SK-N-SH treated with all-trans-retinoic acid at 6 μM for 48 hours (cell line): ENCODE measurements at regions not wholly inside any gene's neighbourhood (a gene's known extent, or its start where the extent isn't known, plus 50 kb on each side); places are given as distances from the start of the nearest gene placed in this dataset.

ENCODE experiments used
- ATAC-seq: fragments of 200-7000 bp; cut with Tn5 transposase; 3 replicates; pipeline ENCODE4 v1.9.1; 2020; ENCODE audit warnings: mild to moderate bottlenecking, moderate library complexity
- ARNTL ChIP-seq: fragments of 450-650 bp; formaldehyde crosslinking; IDR thresholded peaks from 2 replicates; pipeline ENCODE4 v1.5.0; 2020; ENCODE audit warnings: low read depth, mild to moderate bottlenecking, moderate library complexity, borderline replicate concordance
- CSDC2 ChIP-seq: fragments of 250-450 bp; sonication (Bioruptor Pico); IDR thresholded peaks from 2 replicates; pipeline ENCODE4 v1.5.0; 2020; ENCODE audit warnings: mild to moderate bottlenecking, moderate library complexity
- ESRRG ChIP-seq: fragments of 250-450 bp; sonication (Bioruptor Pico); IDR thresholded peaks from 2 replicates; pipeline ENCODE4 v1.6.1; 2021; ENCODE audit warnings: mild to moderate bottlenecking
- ISL1 ChIP-seq: fragments of 250-450 bp; sonication (Bioruptor Pico); IDR thresholded peaks from 2 replicates; pipeline ENCODE4 v2.1.2; 2022; ENCODE audit warnings: mild to moderate bottlenecking, moderate library complexity
- PPARA ChIP-seq: fragments of 250-450 bp; sonication (Bioruptor Pico); IDR thresholded peaks from 2 replicates; pipeline ENCODE4 v1.5.0; 2020; ENCODE audit warnings: mild to moderate bottlenecking, borderline replicate concordance
- RARB ChIP-seq: fragments of 250-450 bp; sonication (Bioruptor Pico); IDR thresholded peaks from 2 replicates; pipeline ENCODE4 v1.8.0; 2021; ENCODE audit warnings: mild to moderate bottlenecking, moderate library complexity
- TOX ChIP-seq: fragments of 250-450 bp; sonication (Bioruptor Pico); IDR thresholded peaks from 2 replicates; pipeline ENCODE4 v1.8.0; 2021; ENCODE audit warnings: mild to moderate bottlenecking, moderate library complexity, borderline replicate concordance
- ZC3H10 ChIP-seq: fragments of 250-450 bp; sonication (Bioruptor Pico); IDR thresholded peaks from 2 replicates; pipeline ENCODE4 v1.5.1; 2021; ENCODE audit warnings: mild to moderate bottlenecking, moderate library complexity
- ZFP30 ChIP-seq: fragments of 450-650 bp; formaldehyde crosslinking; IDR thresholded peaks from 2 replicates; pipeline ENCODE4 v1.5.0; 2022; ENCODE audit warnings: mild to moderate bottlenecking, moderate library complexity
- ZNF565 ChIP-seq: fragments of 450-650 bp; formaldehyde crosslinking; conservative IDR thresholded peaks from 2 replicates; pipeline ENCODE4 v1.5.0; 2020; ENCODE audit warnings: low read depth, mild to moderate bottlenecking, moderate library complexity
- ZNF8 ChIP-seq: fragments of 450-650 bp; formaldehyde crosslinking; IDR thresholded peaks from 2 replicates; pipeline ENCODE4 v1.5.0; 2020; ENCODE audit warnings: mild to moderate bottlenecking, moderate library complexity
- TF ChIP-seq, protein P1 (sequence below): fragments of 250-450 bp; sonication (Bioruptor Pico); IDR thresholded peaks from 2 replicates; pipeline ENCODE4 v1.5.1; 2021; ENCODE audit warnings: mild to moderate bottlenecking, moderate library complexity
- TF ChIP-seq, protein P2 (sequence below): fragments of 250-450 bp; sonication (Bioruptor Pico); IDR thresholded peaks from 2 replicates; pipeline ENCODE4 v1.5.0; 2020; ENCODE audit warnings: mild to moderate bottlenecking, moderate library complexity
- TF ChIP-seq, protein P3 (sequence below): fragments of 250-450 bp; sonication (Bioruptor Pico); IDR thresholded peaks from 2 replicates; pipeline ENCODE4 v1.8.0; 2021; ENCODE audit warnings: low read depth, mild to moderate bottlenecking, moderate library complexity, borderline replicate concordance
- TF ChIP-seq, protein P4 (sequence below): fragments of 250-450 bp; sonication (Bioruptor Pico); IDR thresholded peaks from 2 replicates; pipeline ENCODE4 v1.5.1; 2020; ENCODE audit warnings: low read depth, mild to moderate bottlenecking, moderate library complexity
- TF ChIP-seq, protein P5 (sequence below): fragments of 250-450 bp; sonication (Bioruptor Pico); IDR thresholded peaks from 2 replicates; pipeline ENCODE4 v1.8.0; 2020; ENCODE audit warnings: mild to moderate bottlenecking, moderate library complexity, borderline replicate concordance

DNA sequence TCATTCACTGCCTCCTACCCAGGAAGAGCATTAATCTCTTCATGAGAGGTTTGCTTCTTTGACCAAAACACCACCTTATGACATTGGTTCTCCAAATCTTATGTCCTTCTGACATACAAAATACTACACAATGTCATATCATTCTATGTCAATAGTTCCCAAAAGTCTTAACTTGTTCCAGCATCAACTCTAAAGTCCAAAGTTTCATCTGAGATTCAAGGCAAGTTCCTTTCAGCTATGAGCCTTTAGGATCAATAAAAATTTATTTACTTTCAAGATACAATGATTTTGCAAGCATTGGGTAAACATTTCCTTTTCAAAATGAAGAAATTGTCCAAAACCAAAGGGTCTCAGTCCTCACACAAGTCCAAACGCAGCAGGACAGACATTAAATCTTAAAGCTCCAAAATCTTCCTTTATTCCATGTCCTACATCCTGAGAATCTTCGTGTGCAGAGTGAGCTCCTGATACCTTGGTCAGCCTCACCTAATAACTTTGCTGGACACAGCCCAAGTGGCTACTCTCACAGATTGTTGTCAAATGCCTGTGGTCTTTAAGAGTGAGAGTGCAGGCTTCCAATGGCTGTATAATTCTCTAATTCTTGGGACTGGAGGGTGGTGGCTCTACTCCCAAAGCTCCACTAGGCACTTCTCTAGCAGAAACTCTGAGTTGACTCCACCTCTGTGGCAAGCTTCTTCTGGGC, 1668.2 kb downstream of the HACE1 start:
- ATAC-seq = no peak
- no peak for TF ChIP-seq ISL1 (CRISPR knock-in tag)
- TF ChIP-seq TOX (CRISPR knock-in tag) = no peak
- TF ChIP-seq, protein P1, sequence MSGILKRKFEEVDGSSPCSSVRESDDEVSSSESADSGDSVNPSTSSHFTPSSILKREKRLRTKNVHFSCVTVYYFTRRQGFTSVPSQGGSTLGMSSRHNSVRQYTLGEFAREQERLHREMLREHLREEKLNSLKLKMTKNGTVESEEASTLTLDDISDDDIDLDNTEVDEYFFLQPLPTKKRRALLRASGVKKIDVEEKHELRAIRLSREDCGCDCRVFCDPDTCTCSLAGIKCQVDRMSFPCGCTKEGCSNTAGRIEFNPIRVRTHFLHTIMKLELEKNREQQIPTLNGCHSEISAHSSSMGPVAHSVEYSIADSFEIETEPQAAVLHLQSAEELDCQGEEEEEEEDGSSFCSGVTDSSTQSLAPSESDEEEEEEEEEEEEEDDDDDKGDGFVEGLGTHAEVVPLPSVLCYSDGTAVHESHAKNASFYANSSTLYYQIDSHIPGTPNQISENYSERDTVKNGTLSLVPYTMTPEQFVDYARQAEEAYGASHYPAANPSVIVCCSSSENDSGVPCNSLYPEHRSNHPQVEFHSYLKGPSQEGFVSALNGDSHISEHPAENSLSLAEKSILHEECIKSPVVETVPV = no peak
- TF ChIP-seq, protein P2, sequence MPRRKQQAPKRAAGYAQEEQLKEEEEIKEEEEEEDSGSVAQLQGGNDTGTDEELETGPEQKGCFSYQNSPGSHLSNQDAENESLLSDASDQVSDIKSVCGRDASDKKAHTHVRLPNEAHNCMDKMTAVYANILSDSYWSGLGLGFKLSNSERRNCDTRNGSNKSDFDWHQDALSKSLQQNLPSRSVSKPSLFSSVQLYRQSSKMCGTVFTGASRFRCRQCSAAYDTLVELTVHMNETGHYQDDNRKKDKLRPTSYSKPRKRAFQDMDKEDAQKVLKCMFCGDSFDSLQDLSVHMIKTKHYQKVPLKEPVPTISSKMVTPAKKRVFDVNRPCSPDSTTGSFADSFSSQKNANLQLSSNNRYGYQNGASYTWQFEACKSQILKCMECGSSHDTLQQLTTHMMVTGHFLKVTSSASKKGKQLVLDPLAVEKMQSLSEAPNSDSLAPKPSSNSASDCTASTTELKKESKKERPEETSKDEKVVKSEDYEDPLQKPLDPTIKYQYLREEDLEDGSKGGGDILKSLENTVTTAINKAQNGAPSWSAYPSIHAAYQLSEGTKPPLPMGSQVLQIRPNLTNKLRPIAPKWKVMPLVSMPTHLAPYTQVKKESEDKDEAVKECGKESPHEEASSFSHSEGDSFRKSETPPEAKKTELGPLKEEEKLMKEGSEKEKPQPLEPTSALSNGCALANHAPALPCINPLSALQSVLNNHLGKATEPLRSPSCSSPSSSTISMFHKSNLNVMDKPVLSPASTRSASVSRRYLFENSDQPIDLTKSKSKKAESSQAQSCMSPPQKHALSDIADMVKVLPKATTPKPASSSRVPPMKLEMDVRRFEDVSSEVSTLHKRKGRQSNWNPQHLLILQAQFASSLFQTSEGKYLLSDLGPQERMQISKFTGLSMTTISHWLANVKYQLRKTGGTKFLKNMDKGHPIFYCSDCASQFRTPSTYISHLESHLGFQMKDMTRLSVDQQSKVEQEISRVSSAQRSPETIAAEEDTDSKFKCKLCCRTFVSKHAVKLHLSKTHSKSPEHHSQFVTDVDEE = no peak
- no peak for TF ChIP-seq ARNTL (CRISPR knock-in tag)
- TF ChIP-seq, protein P3, sequence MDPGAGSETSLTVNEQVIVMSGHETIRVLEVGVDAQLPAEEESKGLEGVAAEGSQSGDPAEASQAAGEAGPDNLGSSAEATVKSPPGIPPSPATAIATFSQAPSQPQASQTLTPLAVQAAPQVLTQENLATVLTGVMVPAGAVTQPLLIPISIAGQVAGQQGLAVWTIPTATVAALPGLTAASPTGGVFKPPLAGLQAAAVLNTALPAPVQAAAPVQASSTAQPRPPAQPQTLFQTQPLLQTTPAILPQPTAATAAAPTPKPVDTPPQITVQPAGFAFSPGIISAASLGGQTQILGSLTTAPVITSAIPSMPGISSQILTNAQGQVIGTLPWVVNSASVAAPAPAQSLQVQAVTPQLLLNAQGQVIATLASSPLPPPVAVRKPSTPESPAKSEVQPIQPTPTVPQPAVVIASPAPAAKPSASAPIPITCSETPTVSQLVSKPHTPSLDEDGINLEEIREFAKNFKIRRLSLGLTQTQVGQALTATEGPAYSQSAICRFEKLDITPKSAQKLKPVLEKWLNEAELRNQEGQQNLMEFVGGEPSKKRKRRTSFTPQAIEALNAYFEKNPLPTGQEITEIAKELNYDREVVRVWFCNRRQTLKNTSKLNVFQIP (CRISPR knock-in tag) = no peak
- TF ChIP-seq, protein P4, sequence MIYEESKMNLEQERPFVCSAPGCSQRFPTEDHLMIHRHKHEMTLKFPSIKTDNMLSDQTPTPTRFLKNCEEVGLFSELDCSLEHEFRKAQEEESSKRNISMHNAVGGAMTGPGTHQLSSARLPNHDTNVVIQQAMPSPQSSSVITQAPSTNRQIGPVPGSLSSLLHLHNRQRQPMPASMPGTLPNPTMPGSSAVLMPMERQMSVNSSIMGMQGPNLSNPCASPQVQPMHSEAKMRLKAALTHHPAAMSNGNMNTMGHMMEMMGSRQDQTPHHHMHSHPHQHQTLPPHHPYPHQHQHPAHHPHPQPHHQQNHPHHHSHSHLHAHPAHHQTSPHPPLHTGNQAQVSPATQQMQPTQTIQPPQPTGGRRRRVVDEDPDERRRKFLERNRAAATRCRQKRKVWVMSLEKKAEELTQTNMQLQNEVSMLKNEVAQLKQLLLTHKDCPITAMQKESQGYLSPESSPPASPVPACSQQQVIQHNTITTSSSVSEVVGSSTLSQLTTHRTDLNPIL (CRISPR knock-in tag) = no peak
- TF ChIP-seq, protein P5, sequence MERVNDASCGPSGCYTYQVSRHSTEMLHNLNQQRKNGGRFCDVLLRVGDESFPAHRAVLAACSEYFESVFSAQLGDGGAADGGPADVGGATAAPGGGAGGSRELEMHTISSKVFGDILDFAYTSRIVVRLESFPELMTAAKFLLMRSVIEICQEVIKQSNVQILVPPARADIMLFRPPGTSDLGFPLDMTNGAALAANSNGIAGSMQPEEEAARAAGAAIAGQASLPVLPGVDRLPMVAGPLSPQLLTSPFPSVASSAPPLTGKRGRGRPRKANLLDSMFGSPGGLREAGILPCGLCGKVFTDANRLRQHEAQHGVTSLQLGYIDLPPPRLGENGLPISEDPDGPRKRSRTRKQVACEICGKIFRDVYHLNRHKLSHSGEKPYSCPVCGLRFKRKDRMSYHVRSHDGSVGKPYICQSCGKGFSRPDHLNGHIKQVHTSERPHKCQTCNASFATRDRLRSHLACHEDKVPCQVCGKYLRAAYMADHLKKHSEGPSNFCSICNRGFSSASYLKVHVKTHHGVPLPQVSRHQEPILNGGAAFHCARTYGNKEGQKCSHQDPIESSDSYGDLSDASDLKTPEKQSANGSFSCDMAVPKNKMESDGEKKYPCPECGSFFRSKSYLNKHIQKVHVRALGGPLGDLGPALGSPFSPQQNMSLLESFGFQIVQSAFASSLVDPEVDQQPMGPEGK = no peak
- no peak for TF ChIP-seq ZC3H10 (CRISPR knock-in tag)
- no peak for TF ChIP-seq ZNF8 (CRISPR knock-in tag)
- no peak for TF ChIP-seq ESRRG
- TF ChIP-seq PPARA = no peak

DNA sequence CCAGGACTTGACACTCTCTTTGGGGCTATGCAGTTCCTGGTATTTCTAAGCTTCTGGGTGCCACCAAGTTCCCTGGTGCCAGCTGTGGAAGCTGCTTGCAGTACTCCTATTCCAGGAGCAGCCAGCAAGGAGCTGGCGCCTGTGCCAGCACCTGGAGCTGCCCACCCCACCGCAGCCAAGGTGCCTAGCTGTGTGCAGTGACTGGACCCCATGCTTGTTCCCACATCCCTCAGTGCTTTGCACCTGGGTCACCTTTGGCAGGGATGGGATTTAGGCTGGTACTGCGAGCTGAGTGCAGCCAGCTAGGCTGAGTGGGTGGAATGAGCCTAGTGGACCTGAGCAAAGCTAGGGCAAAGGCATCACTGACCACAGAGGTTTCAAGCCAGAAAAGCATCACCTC, 1674.9 kb downstream of the HACE1 start:
- no peak for ATAC-seq
- no peak for TF ChIP-seq RARB (CRISPR knock-in tag)
- TF ChIP-seq ZNF8 (CRISPR knock-in tag) = no peak
- TF ChIP-seq PPARA = no peak
- TF ChIP-seq CSDC2 (CRISPR knock-in tag) = no peak
- TF ChIP-seq ZNF565 (CRISPR knock-in tag) = no peak
- TF ChIP-seq, protein P2 = no peak
- no peak for TF ChIP-seq ZFP30
- TF ChIP-seq, protein P4 (CRISPR knock-in tag) = no peak
- no peak for TF ChIP-seq TOX (CRISPR knock-in tag)
